A549 (cell line): ENCODE measurements at regions not wholly inside any gene's neighbourhood (a gene's known extent, or its start where the extent isn't known, plus 50 kb on each side); places are given as distances from the start of the nearest gene placed in this dataset.

Experiments used
- CBX2 ChIP-seq: fragments of 200-600 bp; sonication (generic); IDR thresholded peaks from 2 replicates; pipeline ENCODE4 v1.6.1; 2016; ENCODE audit warnings: low read depth, mild to moderate bottlenecking, borderline replicate concordance
- CEBPB ChIP-seq, 2 experiments: fragments of >200 bp in 1 of 2; sonication (Bioruptor Twin) in 1 of 2; formaldehyde crosslinking in 1 of 2; IDR thresholded peaks; 2 replicates each; pipeline ENCODE4 v1.6.1; 2012 to 2016
- EP300 ChIP-seq, 2 experiments: fragments of >200 bp; sonication (Bioruptor Twin); formaldehyde crosslinking; IDR thresholded peaks; 2 replicates in 1 of 2; 3 replicates in 1 of 2; pipeline ENCODE4 v1.6.1; 2016 to 2017
- NPAS2 ChIP-seq: fragments of 250-450 bp; sonication (Bioruptor Pico); IDR thresholded peaks from 2 replicates; pipeline ENCODE4 v1.8.0; 2022; ENCODE audit warnings: mild to moderate bottlenecking, moderate library complexity, borderline replicate concordance
- PHF8 ChIP-seq: fragments of 200-600 bp; sonication (generic); IDR thresholded peaks from 2 replicates; pipeline ENCODE4 v1.6.1; 2016; ENCODE audit warnings: low read depth, mild to moderate bottlenecking, antibody characterized with exemption, moderate library complexity, borderline replicate concordance
- POLR2AphosphoS2 ChIP-seq: conservative IDR thresholded peaks from 2 replicates; pipeline ENCODE4 v1.6.1; 2012; ENCODE audit warnings: low read length, improper control_type of control experiment, inconsistent platforms
- RFX5 ChIP-seq: fragments of 450-650 bp; IDR thresholded peaks from 2 replicates; pipeline ENCODE4 v1.7.1; 2014; ENCODE audit warnings: antibody characterized with exemption, mild to moderate bottlenecking, moderate library complexity
- SREBF2 ChIP-seq: fragments of 450-650 bp; IDR thresholded peaks from 2 replicates; pipeline ENCODE4 v1.6.1; 2014; ENCODE audit warnings: mild to moderate bottlenecking, moderate library complexity
- ZFP36 ChIP-seq: fragments of 450-650 bp; IDR thresholded peaks from 2 replicates; pipeline ENCODE4 v1.6.1; 2014; ENCODE audit warnings: borderline replicate concordance; ENCODE audit not compliant: partially characterized antibody
- TF ChIP-seq, protein P1 (sequence below): fragments of >200 bp; sonication (Bioruptor Twin); formaldehyde crosslinking; IDR thresholded peaks from 3 replicates; pipeline ENCODE4 v1.5.1; 2016
- TF ChIP-seq, protein P2 (sequence below): IDR thresholded peaks from 2 replicates; pipeline ENCODE4 v1.6.1; 2012
- TF ChIP-seq, protein P3 (sequence below): fragments of 150-350 bp; IDR thresholded peaks from 2 replicates; pipeline ENCODE4 v1.6.1; 2014; ENCODE audit warnings: low read depth, mild to moderate bottlenecking, low read length

DNA sequence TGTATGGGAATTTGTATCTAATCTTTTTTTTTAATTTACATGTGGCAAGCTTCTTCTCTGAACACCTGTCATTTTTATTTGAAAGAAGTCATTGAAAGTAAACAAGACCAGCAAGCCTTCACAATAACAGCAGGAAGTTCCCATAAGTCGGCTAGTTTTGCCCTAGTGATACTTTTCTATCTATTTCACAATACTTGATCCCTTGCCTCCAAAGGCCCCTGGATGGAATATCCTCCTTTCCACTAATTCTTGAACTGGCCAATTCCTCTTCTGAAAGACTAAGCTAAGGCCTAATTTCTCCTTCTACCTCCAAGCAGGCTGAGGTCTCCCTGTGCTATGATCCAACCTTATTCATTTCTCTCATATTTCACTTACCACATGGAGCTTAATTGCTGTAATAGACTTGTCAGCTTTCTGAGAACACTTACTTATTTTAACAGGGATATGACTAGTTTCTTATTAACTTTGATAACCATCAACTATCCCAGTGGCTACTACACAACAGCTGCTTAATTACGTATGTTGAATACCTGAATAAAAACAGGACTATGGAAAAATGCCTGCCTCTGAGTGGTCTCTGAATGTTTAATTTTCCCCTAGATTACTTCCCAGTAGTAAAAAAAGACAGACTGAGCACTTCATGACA, 194.2 kb downstream of the MAD2L1 start:
- no peak for TF ChIP-seq NPAS2
- TF ChIP-seq POLR2AphosphoS2 = no peak
- no peak for TF ChIP-seq EP300 (IDR thresholded peaks at IDR 0.05)
- TF ChIP-seq, protein P1, sequence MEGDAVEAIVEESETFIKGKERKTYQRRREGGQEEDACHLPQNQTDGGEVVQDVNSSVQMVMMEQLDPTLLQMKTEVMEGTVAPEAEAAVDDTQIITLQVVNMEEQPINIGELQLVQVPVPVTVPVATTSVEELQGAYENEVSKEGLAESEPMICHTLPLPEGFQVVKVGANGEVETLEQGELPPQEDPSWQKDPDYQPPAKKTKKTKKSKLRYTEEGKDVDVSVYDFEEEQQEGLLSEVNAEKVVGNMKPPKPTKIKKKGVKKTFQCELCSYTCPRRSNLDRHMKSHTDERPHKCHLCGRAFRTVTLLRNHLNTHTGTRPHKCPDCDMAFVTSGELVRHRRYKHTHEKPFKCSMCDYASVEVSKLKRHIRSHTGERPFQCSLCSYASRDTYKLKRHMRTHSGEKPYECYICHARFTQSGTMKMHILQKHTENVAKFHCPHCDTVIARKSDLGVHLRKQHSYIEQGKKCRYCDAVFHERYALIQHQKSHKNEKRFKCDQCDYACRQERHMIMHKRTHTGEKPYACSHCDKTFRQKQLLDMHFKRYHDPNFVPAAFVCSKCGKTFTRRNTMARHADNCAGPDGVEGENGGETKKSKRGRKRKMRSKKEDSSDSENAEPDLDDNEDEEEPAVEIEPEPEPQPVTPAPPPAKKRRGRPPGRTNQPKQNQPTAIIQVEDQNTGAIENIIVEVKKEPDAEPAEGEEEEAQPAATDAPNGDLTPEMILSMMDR = no peak
- no peak for TF ChIP-seq CBX2
- TF ChIP-seq, protein P2, sequence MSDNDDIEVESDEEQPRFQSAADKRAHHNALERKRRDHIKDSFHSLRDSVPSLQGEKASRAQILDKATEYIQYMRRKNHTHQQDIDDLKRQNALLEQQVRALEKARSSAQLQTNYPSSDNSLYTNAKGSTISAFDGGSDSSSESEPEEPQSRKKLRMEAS = no peak
- TF ChIP-seq PHF8 = no peak
- TF ChIP-seq CEBPB (IDR thresholded peaks at IDR 0.05) = no peak
- TF ChIP-seq RFX5 = no peak
- TF ChIP-seq, protein P3, sequence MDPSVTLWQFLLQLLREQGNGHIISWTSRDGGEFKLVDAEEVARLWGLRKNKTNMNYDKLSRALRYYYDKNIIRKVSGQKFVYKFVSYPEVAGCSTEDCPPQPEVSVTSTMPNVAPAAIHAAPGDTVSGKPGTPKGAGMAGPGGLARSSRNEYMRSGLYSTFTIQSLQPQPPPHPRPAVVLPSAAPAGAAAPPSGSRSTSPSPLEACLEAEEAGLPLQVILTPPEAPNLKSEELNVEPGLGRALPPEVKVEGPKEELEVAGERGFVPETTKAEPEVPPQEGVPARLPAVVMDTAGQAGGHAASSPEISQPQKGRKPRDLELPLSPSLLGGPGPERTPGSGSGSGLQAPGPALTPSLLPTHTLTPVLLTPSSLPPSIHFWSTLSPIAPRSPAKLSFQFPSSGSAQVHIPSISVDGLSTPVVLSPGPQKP = no peak
- no peak for TF ChIP-seq SREBF2
- TF ChIP-seq ZFP36 = no peak
